Astrocyte of the cerebellum (primary cell): ENCODE measurements at regions not wholly inside any gene's neighbourhood (a gene's known extent, or its start where the extent isn't known, plus 50 kb on each side); places are given as distances from the start of the nearest gene placed in this dataset.

ENCODE experiments used
- DNase-seq: peaks from one replicate; pipeline ENCODE4 v3.0.0-alpha.2; 2011; ENCODE audit warnings: low read depth
- H3K4me3 ChIP-seq: 2 replicates; pipeline ENCODE4 v1.5.1; 2011; ENCODE audit warnings: mild to moderate bottlenecking, low read depth, low read length, moderate library complexity
- in situ Hi-C: cut with HindIII; loops from 2 replicates; pipeline ENCODE4 v1.10.0; 2017; ENCODE audit warnings: low sequenced_read_pairs
- TF ChIP-seq, protein P1 (sequence below): IDR thresholded peaks from 2 replicates; pipeline ENCODE4 v1.5.1; 2012; ENCODE audit warnings: low read length, low read depth, moderate library complexity, mild to moderate bottlenecking; ENCODE audit errors: missing control alignments

DNA sequence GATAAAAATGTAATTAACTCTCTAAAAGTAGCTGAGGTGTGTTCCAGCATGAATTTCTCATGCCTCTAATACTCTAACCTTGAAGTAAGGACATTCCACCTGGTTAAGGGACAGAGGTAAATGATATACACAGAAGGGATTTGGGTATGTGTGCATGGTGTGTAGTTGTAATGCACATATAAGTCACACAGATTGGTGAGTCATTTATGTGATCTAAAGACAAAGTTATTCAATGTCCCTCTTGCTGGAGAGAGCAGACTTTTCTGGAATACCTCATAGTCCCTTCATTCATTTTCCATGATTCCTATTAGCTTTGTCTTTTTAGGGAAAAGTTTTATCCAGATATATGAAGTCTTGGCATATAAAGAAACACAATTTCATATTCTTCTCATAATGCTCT is 234.9 kb downstream of the SNAPC1 start:
- no peak for DNase-seq

DNA sequence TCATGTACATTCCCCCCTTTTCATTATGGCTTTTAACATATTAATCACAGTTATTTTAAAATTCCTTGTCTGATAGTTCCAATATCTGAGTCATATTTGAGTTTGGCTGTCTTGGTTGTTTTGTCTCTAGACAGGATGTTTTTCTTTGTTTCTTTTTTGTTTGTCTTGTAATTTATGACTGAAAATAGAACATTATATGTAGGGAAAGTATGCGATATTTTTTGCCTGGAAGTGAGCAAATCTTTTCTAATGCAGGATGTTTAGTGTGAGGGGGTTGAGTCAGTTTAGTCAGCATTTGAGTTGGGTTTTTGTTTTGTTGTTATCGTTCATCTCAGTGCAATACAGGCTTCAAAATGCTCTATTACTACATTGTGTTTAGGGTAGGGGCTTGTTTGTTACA is 239.7 kb downstream of the SNAPC1 start:
- in situ Hi-C loops: no loop called here
- DNase-seq: no peak
- H3K4me3 ChIP-seq: no peak overlapping the region
- TF ChIP-seq, protein P1, sequence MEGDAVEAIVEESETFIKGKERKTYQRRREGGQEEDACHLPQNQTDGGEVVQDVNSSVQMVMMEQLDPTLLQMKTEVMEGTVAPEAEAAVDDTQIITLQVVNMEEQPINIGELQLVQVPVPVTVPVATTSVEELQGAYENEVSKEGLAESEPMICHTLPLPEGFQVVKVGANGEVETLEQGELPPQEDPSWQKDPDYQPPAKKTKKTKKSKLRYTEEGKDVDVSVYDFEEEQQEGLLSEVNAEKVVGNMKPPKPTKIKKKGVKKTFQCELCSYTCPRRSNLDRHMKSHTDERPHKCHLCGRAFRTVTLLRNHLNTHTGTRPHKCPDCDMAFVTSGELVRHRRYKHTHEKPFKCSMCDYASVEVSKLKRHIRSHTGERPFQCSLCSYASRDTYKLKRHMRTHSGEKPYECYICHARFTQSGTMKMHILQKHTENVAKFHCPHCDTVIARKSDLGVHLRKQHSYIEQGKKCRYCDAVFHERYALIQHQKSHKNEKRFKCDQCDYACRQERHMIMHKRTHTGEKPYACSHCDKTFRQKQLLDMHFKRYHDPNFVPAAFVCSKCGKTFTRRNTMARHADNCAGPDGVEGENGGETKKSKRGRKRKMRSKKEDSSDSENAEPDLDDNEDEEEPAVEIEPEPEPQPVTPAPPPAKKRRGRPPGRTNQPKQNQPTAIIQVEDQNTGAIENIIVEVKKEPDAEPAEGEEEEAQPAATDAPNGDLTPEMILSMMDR: no peak

More for the DNA sequence above, 234.9 kb downstream of the SNAPC1 start:
- TF ChIP-seq, protein P1: no peak
- in situ Hi-C loops: no loop called here
- no peak overlapping the region for H3K4me3 ChIP-seq

DNA sequence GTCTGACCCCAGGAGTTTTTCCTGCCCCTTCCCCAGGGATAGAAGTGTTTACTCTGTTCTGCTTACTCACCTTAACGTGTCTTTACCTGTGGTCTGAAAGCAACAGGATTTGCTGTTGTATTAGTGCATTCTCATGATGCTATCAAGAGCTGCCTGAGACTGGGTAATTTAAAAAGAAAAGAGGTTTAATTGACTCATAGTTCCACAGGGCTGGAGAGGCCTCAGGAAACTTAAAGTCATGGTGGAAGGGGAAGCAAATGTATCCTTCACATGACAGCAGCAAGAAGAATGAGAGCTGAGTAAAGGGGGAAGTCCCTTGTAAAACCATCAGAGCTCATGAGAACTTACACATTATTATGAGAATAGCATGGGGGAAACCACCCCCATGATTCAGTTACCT is 240.4 kb downstream of the SNAPC1 start:
- TF ChIP-seq, protein P1: no peak
- H3K4me3 ChIP-seq: no peak overlapping the region
- no peak for DNase-seq
- in situ Hi-C loops: no loop called here

DNA sequence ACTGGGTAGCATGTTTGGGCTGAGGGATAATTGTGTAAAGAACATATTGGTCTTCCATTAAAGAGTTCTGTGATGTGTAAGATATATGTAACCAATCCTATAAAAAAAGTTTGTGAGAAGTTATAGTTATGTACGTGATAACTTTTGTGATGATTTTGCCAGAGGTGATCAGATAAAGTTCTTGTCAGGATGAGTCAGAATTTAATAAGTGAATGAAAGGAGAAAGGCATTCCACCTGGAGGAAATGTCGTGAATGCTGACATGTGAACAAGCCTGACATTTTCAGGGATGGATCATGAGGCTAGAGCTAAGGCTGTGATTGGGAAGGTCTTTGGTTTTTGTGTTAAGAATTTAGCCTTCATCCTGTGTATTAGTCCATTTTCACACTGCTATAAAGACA is 241.5 kb downstream of the SNAPC1 start:
- TF ChIP-seq, protein P1: no peak
- no peak overlapping the region for H3K4me3 ChIP-seq
- no peak for DNase-seq
- in situ Hi-C loops: no loop called here

DNA sequence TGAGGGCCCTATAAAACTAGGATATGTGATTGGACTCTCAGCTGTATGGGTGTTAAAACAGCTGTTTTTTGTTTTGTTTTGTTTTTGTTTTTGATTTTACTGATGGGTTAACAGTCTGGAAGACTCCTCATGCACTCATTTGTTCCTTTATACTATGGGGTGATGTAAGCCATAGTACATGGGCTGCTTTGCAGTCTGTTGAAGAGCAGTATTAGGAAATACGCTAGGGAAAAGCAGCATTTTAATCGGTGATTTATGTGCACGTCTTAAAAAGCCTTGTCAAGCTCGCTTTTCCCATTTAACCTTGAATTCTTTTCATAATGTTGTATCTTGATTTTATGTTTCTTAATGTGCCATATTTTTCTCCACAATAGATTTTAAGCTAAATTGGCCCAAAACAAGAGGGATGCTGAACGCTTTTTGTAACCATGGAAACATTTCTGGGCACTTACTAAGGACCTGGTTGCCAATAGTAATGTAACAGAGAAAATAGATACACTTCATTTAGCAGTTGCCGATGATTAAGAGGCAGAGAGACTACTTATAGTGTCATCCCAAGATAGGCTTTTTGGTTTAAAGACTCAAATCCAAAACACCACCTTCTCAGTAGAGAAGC is 244.0 kb downstream of the SNAPC1 start:
- H3K4me3 ChIP-seq: no peak overlapping the region
- no peak for DNase-seq
- in situ Hi-C loops: no loop called here
- TF ChIP-seq, protein P1: no peak

DNA sequence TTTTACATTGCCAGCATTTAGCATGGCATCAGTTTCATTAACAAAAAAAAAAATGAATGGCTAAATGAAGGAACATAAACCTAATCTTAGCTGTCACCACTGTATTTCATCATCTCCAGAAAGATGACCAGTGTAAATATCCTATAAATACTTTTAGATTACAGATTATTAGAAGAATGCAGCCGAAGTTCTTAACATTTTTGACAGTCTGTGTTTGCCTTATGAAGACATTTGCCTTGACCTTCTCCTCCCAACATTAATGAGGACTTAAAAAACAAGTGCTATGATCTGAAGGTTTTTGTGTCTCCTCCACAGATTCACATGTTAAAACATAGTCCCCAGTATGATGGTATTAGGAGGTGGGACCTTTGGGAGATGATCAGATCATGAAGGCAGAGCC is 253.0 kb downstream of the SNAPC1 start:
- DNase-seq: no peak
- in situ Hi-C loops: no loop called here
- no peak overlapping the region for H3K4me3 ChIP-seq
- TF ChIP-seq, protein P1: no peak
